Left renal pelvis (tissue), 4 donors: ENCODE measurements at regions not wholly inside any gene's neighbourhood (a gene's known extent, or its start where the extent isn't known, plus 50 kb on each side); places are given as distances from the start of the nearest gene placed in this dataset.

Experiments
- DNase-seq, 4 donors: peaks; one replicate each; pipeline ENCODE4 v3.0.0-alpha.2; 2013; ENCODE audit warnings: low read depth in 4 of 4, low spot score in 3 of 4

DNA sequence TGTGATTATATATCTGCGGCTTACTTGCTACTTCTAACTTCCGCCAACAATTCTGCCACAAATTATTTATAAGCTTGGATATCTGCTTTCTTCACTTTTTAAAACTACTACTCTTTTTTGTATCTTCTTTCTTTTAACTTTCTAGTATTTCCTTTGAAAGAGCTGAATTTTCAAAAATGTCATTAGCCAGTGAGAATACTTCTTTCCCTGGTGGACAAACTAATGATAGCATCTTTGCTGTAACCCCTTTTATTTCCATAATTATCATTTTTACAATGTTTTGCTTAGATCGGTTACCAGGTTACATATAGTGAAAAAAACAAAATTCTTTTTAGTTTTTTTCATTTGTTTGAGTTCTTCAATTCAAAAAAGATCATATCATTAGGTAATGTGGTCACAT lies 355.9 kb upstream of the ADGRL4 start:
- no peak for DNase-seq

GRCh38 chr1:79355090-79355489 lies 348.6 kb upstream of the ADGRL4 start:
- DNase-seq, result no peak

GRCh38 chr1:79353224-79353623 lies 346.7 kb upstream of the ADGRL4 start:
- no peak for DNase-seq

DNA sequence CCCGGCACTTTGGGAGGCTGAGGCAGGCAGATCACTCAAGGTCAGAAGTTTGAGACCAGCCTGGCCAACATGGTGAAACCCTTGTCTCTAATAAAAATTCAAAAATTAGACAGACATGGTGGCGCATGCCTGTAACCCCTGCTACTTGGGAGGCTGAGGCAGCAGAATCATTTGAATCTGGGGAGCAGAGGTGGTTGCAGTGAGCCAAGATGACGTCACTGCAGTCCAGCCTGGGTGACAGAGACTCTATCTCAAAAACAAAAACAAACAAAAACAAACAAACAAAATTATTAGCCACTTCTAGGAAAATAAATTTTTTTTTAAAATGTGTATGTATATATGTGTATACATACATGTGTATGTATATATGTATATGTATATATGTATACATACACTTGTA lies 320.3 kb upstream of the ADGRL4 start:
- DNase-seq, result no peak

DNA sequence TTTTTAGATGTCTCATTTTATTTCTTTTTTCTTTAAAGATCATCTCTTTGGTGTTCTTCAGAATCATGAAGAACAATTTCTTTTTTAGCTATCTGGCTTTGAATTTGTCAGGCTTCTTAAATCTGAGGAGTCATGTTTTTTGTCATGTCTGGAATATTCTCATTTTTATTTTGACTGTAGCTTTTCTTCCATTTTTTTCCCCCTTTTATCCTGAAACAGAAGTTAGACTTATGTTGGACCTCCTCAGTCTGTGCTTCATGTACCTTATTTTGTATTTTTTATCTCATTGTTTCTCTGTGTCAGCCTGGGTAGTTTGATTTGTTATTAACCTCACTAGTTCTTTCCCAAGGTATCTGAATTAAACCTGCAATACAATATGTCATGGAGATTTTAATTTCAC lies 319.2 kb upstream of the ADGRL4 start:
- no peak for DNase-seq

DNA sequence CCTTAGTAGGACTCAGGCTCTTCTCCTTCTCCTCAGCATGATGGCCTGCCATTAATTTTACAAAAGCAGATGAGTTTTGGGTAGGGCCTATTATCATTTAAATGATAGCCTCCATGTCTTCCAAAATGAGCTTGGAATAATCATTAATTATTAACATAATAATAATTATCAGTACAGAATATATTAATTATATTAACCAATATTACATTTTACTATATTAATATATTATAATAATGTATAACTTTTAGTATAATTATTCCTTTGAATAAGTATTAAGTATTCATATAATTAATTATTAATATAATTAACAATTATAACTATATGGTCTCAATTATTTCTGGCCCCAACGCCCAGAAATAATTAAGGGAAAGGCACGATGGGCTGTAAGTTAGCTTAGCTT lies 318.6 kb upstream of the ADGRL4 start:
- no peak for DNase-seq

DNA sequence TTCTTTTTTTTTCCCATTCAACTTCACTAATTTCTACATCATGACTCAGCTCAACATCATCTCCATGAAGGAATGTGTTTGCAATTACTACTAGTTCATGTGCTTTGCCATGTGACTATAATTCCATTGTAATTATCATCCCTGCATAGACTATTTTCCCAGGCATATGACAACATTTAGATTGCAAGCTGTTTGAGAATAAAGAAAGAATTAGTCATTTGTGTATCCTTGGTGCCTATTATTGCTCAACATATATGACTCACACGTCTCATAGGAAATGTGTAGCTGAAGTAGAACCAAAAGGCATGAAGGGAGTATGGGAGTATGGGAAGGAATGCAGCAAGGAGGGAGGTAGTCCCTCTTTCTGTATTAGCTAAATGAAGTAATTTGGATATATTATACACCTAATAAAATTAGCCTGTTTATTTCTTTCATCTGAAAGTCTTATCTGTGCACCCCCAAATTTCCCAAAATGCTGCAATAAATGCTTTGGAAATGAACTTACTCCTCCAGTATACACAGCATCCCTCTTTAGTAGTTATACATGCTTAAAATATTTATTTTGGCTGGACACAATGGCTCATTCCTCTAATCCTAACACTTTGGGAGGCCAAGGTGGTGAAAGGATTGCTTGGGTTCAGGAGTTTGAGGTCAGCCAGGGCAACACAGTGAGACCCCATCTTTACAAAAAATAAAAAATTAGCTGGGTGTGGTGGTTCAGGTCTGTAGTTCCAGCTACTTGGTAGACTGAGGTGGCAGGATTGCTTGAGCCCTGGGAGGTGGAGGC lies 316.9 kb upstream of the ADGRL4 start:
- DNase-seq, result no peak

DNA sequence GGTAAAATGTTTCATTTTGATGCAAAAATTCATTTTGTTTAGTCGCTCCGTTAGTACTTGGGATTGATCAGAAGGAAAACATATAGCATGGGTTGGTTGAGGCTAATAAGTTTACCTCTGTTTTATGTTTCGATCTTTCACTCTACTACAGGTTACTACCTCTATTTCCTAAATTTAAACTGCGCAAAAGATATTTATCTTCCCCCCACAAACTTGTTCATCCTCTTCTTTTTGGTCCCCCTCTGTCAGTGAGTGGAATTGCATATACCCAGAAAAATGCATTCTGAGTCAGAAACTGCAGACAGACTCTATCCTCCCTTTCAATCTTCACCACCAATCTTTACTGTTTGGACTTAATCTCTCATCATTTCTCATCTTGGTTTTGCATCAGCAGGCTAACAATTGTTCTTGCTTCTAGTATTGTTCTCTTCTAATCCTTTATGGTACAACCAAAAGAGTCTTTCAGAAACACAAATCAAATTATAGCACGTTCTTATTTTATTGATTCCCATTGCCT lies 316.0 kb upstream of the ADGRL4 start:
- no peak for DNase-seq

GRCh38 chr1:79312438-79312837 lies 305.9 kb upstream of the ADGRL4 start:
- DNase-seq, result no peak

- no peak for DNase-seq
These were observed 304.1 kb upstream of the ADGRL4 start for GRCh38 chr1:79310609-79311008.

GRCh38 chr1:79304131-79304530 lies 297.6 kb upstream of the ADGRL4 start:
- no peak for DNase-seq

GRCh38 chr1:79303040-79303439 lies 296.5 kb upstream of the ADGRL4 start:
- no peak for DNase-seq

DNA sequence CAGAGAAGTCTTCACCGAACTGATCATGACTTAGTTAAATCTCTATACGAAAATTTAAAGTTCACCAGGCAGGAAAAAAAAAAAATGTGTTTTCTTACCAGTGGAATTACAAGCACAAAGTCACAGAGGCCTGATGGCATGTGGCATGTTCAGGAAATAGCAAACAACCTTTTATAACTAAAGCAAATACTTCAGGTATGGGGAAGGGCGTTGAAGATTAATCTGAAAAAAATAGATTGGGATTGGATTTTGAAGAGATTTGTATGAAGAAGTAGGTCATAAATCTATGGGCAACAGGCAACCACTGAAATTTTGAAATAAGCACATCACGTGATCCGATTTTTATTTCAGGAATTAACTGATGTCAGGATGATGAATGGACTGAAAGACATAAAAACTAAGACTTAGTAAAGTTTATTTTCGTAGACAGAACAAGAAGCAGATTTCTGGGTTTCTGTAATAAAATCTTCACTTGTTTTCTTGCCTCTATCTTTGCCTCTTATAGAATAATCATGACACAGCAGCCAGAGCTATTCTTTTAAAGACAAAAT lies 295.9 kb upstream of the ADGRL4 start:
- DNase-seq, result no peak

- DNase-seq, result no peak
These were observed 289.4 kb upstream of the ADGRL4 start for GRCh38 chr1:79295967-79296366.

- no peak for DNase-seq
These were observed 287.1 kb upstream of the ADGRL4 start for GRCh38 chr1:79293611-79294010.

GRCh38 chr1:79290927-79291474 lies 284.5 kb upstream of the ADGRL4 start:
- DNase-seq, result no peak

GRCh38 chr1:79287982-79288381 lies 281.5 kb upstream of the ADGRL4 start:
- no peak for DNase-seq

- DNase-seq, result no peak
These were observed 279.1 kb upstream of the ADGRL4 start for GRCh38 chr1:79285667-79286066.

DNA sequence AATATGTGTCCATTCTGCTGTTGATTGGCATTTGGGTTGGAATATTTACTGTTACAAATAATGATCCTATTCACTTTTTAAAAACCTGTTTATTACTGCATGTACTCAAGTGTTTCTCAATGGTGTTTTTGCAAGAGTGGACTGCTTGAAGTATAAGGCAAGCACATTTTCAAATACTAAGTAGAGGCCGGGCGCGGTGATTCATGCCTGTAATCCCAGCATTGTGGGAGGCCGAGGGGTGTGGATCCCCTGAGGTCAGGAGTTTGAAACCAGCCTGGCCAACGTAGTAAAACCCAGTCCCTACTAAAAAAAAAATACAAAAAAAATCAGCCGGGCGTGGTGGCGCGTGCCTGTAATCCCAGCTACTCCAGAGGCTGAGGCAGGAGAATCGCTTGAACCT lies 276.9 kb upstream of the ADGRL4 start:
- no peak for DNase-seq

GRCh38 chr1:79281442-79281841 lies 274.9 kb upstream of the ADGRL4 start:
- DNase-seq, result no peak

DNA sequence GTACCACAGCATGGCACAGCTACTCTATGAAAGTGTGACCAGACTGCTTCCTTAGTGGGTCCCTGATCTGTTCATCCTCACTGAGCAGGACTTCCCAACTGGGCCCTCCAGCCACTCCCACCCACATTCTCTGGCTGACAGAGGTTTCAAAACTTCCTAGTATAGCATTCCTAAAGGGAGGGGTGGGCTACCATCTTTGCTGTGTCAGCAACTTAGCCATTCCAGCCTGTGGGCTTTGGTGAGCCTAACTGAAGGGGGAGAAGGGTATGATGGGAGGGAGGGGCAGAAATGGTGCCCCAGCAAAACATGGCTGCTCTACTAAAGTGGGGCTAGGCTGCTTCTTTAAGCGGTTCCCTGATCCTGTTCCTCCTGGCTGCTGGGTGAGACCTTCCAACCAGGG lies 265.2 kb upstream of the ADGRL4 start:
- no peak for DNase-seq
